Activated CD4-positive, alpha-beta T cell treated with anti-CD3 and anti-CD28 coated beads, Interleukin-2, amount 50 U/mL, for 16 hours (primary cell): ENCODE measurements at regions not wholly inside any gene's neighbourhood (a gene's known extent, or its start where the extent isn't known, plus 50 kb on each side); places are given as distances from the start of the nearest gene placed in this dataset.

Experiments
- DNase-seq: peaks from one replicate; pipeline ENCODE4 v3.0.0-alpha.2; 2020

- no peak for DNase-seq
These were observed 130.9 kb downstream of the EMX2 start for GRCh38 chr10:117673230-117674010.

GRCh38 chr10:117674201-117674600 is 131.7 kb downstream of the EMX2 start:
- DNase-seq: no peak

- DNase-seq: no peak
These were observed 132.1 kb downstream of the EMX2 start for GRCh38 chr10:117674646-117675045.

GRCh38 chr10:117675514-117676055 is 133.0 kb downstream of the EMX2 start:
- no peak for DNase-seq

- no peak for DNase-seq
These were observed 134.7 kb downstream of the EMX2 start for GRCh38 chr10:117677239-117677638.

- no peak for DNase-seq
These were observed 135.4 kb downstream of the EMX2 start for GRCh38 chr10:117677890-117678500.

GRCh38 chr10:117680601-117681000 is 138.1 kb downstream of the EMX2 start:
- DNase-seq: no peak

GRCh38 chr10:117681104-117681503 is 138.6 kb downstream of the EMX2 start:
- no peak for DNase-seq

GRCh38 chr10:117684046-117684610 is 141.6 kb downstream of the EMX2 start:
- DNase-seq: no peak

- DNase-seq: no peak
These were observed 142.2 kb downstream of the EMX2 start for GRCh38 chr10:117684672-117685211.

- no peak for DNase-seq
These were observed 142.9 kb downstream of the EMX2 start for GRCh38 chr10:117685431-117685830.

GRCh38 chr10:117686606-117687005 is 144.1 kb downstream of the EMX2 start:
- no peak for DNase-seq

GRCh38 chr10:117688358-117688757 is 145.8 kb downstream of the EMX2 start:
- DNase-seq: no peak

GRCh38 chr10:117689566-117689965 is 147.0 kb downstream of the EMX2 start:
- DNase-seq: no peak

- DNase-seq: no peak
These were observed 147.8 kb downstream of the EMX2 start for GRCh38 chr10:117690359-117690758.

- DNase-seq: no peak
These were observed 151.6 kb downstream of the EMX2 start for GRCh38 chr10:117694190-117694589.

- DNase-seq: no peak
These were observed 154.9 kb downstream of the EMX2 start for GRCh38 chr10:117697402-117697801.

GRCh38 chr10:117698809-117699208 is 156.3 kb downstream of the EMX2 start:
- no peak for DNase-seq

GRCh38 chr10:117699436-117700075 is 157.0 kb downstream of the EMX2 start:
- DNase-seq: no peak

- no peak for DNase-seq
These were observed 167.7 kb downstream of the EMX2 start for GRCh38 chr10:117710181-117710798.

- no peak for DNase-seq
These were observed 174.3 kb downstream of the EMX2 start for GRCh38 chr10:117716889-117717288.
